Breast epithelium (tissue), 3 donors: ENCODE measurements at regions not wholly inside any gene's neighbourhood (a gene's known extent, or its start where the extent isn't known, plus 50 kb on each side); places are given as distances from the start of the nearest gene placed in this dataset.

Experiments used
- CTCF ChIP-seq, 3 donors: fragments of 450-650 bp; IDR thresholded peaks; one replicate each; pipeline ENCODE4 v1.5.1; 2016 to 2017; ENCODE audit warnings: antibody characterized with exemption in 3 of 3, mild to moderate bottlenecking in 3 of 3, moderate library complexity in 3 of 3
- POLR2A ChIP-seq: fragments of 450-650 bp; IDR thresholded peaks from one replicate; pipeline ENCODE4 v1.6.1; 2016; ENCODE audit warnings: antibody characterized with exemption, mild to moderate bottlenecking, moderate library complexity
- POLR2AphosphoS5 ChIP-seq, 3 donors: sonication (generic); formaldehyde crosslinking; IDR thresholded peaks; one replicate each; pipeline ENCODE4 v1.6.1; 2017; ENCODE audit warnings: antibody characterized with exemption in 3 of 3

- TF ChIP-seq CTCF (IDR thresholded peaks at IDR 0.05): no peak
- no peak for TF ChIP-seq POLR2A
- TF ChIP-seq POLR2AphosphoS5 (IDR thresholded peaks at IDR 0.05): no peak
These were observed 608.4 kb upstream of the PITX2 start for GRCh38 chr4:111231281-111231680.
